Mesenchymal stem cell (in vitro differentiated cells and primary cell): ENCODE measurements at regions not wholly inside any gene's neighbourhood (a gene's known extent, or its start where the extent isn't known, plus 50 kb on each side); places are given as distances from the start of the nearest gene placed in this dataset.
"Not testable (repeated sequence)": the region's sequence is repeated elsewhere in the genome, so short reads cannot be mapped to it uniquely, and the experiment has no call there.

Source experiments
- DNase-seq: peaks from one replicate; pipeline ENCODE4 v3.0.0-alpha.2; 2013
- H2AFZ ChIP-seq: one replicate; pipeline ENCODE4 v1.6.1; 2013; ENCODE audit warnings: low read depth, mild to moderate bottlenecking, control low read depth, inconsistent platforms, low read length, moderate library complexity
- H2AK5ac ChIP-seq: 2 replicates; pipeline ENCODE4 v1.6.1; 2013; ENCODE audit warnings: low read length, moderate library complexity, mild to moderate bottlenecking, inconsistent platforms; ENCODE audit not compliant: severe bottlenecking
- H2BK120ac ChIP-seq: one replicate; pipeline ENCODE4 v1.6.1; 2013; ENCODE audit warnings: low read depth, mild to moderate bottlenecking, inconsistent platforms, low read length, moderate library complexity
- H2BK12ac ChIP-seq, 2 experiments: one replicate each; pipeline ENCODE4 v1.6.1; 2013; ENCODE audit warnings: inconsistent platforms in 2 of 2, low read length in 2 of 2, mild to moderate bottlenecking in 2 of 2, moderate library complexity in 2 of 2, control low read depth in 1 of 2
- H2BK15ac ChIP-seq: one replicate; pipeline ENCODE4 v1.6.1; 2013; ENCODE audit warnings: mild to moderate bottlenecking, low read depth, inconsistent platforms; ENCODE audit not compliant: poor library complexity, severe bottlenecking
- H2BK5ac ChIP-seq: 2 replicates; pipeline ENCODE4 v1.6.1; 2013; ENCODE audit warnings: low read depth, mild to moderate bottlenecking, low read length, control low read depth, inconsistent platforms; ENCODE audit not compliant: poor library complexity, severe bottlenecking
- H3K14ac ChIP-seq, 2 experiments: one replicate each; pipeline ENCODE4 v1.6.1; 2013; ENCODE audit warnings: inconsistent platforms in 2 of 2, low read length in 2 of 2, control low read depth in 1 of 2, mild to moderate bottlenecking in 1 of 2, moderate library complexity in 1 of 2
- H3K18ac ChIP-seq, 2 experiments: one replicate each; pipeline ENCODE4 v1.6.1; 2013; ENCODE audit warnings: inconsistent platforms in 2 of 2, low read length in 2 of 2, control low read depth in 1 of 2, low read depth in 1 of 2, mild to moderate bottlenecking in 1 of 2
- H3K23ac ChIP-seq, 2 experiments: one replicate each; pipeline ENCODE4 v1.6.1; 2013; ENCODE audit warnings: inconsistent platforms in 2 of 2, low read length in 2 of 2, mild to moderate bottlenecking in 2 of 2, moderate library complexity in 2 of 2, control low read depth in 1 of 2
- H3K27ac ChIP-seq: 2 replicates; pipeline ENCODE4 v1.5.1; 2013; ENCODE audit warnings: mild to moderate bottlenecking, moderate library complexity, low read length, control low read depth, inconsistent platforms; ENCODE audit not compliant: poor library complexity, severe bottlenecking
- H3K27me3 ChIP-seq, 2 experiments: 2 replicates each; pipeline versions ENCODE4 v1.6.1 to v1.7.0; 2013; ENCODE audit warnings: low read length in 2 of 2, mild to moderate bottlenecking in 2 of 2, moderate library complexity in 2 of 2, control low read depth in 1 of 2, inconsistent platforms in 1 of 2; ENCODE audit not compliant: control insufficient read depth in 1 of 2, insufficient read depth in 1 of 2
- H3K36me3 ChIP-seq, 2 experiments: 2 replicates each; pipeline versions ENCODE4 v1.6.1 to v1.7.0; 2013; ENCODE audit warnings: low read length in 2 of 2, control low read depth in 1 of 2, inconsistent platforms in 1 of 2, low read depth in 1 of 2, mild to moderate bottlenecking in 1 of 2; ENCODE audit not compliant: insufficient read depth in 2 of 2, control insufficient read depth in 1 of 2
- H3K4ac ChIP-seq, 2 experiments: one replicate each; pipeline ENCODE4 v1.6.1; 2013; ENCODE audit warnings: inconsistent platforms in 2 of 2, low read length in 2 of 2, mild to moderate bottlenecking in 2 of 2, moderate library complexity in 2 of 2, control low read depth in 1 of 2, low read depth in 1 of 2
- H3K4me1 ChIP-seq: 2 replicates; pipeline ENCODE4 v1.6.1; 2013; ENCODE audit warnings: low read depth, low read length, control low read depth; ENCODE audit not compliant: control insufficient read depth, insufficient read depth
- H3K4me2 ChIP-seq: 2 replicates; pipeline ENCODE4 v1.6.1; 2013; ENCODE audit warnings: low read length, mild to moderate bottlenecking, inconsistent platforms; ENCODE audit not compliant: poor library complexity, severe bottlenecking
- H3K4me3 ChIP-seq, 2 experiments: 2 replicates each; pipeline versions ENCODE4 v1.5.1 to v1.7.0; 2013; ENCODE audit warnings: low read length in 2 of 2, mild to moderate bottlenecking in 2 of 2, control low read depth in 1 of 2, low read depth in 1 of 2; ENCODE audit not compliant: insufficient read depth in 1 of 2
- H3K79me1 ChIP-seq: replicated peaks from 2 replicates; pipeline ENCODE4 v1.6.1; 2013; ENCODE audit warnings: mild to moderate bottlenecking, control low read depth, low read length, inconsistent platforms; ENCODE audit not compliant: poor library complexity, severe bottlenecking
- H3K9ac ChIP-seq: 2 replicates; pipeline ENCODE4 v1.7.0; 2013; ENCODE audit warnings: mild to moderate bottlenecking, low read length, moderate library complexity
- H3K9me3 ChIP-seq: 2 replicates; pipeline ENCODE4 v1.7.0; 2013; ENCODE audit warnings: mild to moderate bottlenecking, low read length; ENCODE audit not compliant: control insufficient read depth
- H4K8ac ChIP-seq: one replicate; pipeline ENCODE4 v1.6.1; 2013; ENCODE audit warnings: inconsistent platforms, mild to moderate bottlenecking, low read length, moderate library complexity
- H4K91ac ChIP-seq: one replicate; pipeline ENCODE4 v1.6.1; 2013; ENCODE audit warnings: mild to moderate bottlenecking, low read length, inconsistent platforms
- WGBS: methylation state at CpG from one replicate; pipeline ENCODE4 v1.1.7; 2013; ENCODE audit warnings: mixed read lengths; 5-methylcytosine and 5-hydroxymethylcytosine counted together

DNA sequence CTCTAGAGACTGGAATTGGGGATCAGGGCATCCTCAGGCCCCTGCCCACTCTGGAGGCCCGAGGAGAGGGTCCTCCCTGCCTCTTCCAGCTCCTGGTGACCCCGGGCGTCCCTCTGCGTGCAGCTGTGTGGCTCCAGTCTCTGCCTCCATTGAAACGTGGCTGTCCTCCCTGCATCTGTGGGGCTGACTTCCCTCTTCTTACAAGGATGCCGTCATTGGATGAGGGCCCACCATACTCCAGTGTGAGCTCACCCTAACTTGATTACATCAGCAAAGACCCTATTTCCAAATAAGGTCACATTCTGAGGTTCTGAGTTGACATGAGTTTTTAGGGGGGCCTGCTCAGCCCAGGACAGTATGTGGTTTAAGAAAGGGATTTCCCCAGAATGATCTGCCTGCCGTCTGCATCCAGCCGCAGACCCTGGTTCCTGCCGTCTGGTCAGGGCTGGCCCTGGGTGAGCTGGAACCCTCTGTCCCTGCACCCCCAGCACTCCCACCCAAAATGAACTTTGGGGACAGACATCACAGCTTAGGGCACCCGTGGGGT is 4437.7 kb upstream of the TPTE start:
- H3K27me3 ChIP-seq, H3K14ac ChIP-seq, H3K18ac ChIP-seq, H3K9ac ChIP-seq, H3K4ac ChIP-seq, H3K23ac ChIP-seq, H4K8ac ChIP-seq, H2BK15ac ChIP-seq, H2BK120ac ChIP-seq, H3K4me3 ChIP-seq, H2AK5ac ChIP-seq, DNase-seq, H3K27ac ChIP-seq, H2BK5ac ChIP-seq, H2AFZ ChIP-seq, H3K79me1 ChIP-seq, H3K36me3 ChIP-seq, H3K4me1 ChIP-seq, H2BK12ac ChIP-seq, H3K4me2 ChIP-seq, H3K9me3 ChIP-seq, H4K91ac ChIP-seq: not testable (repeated sequence)
- WGBS = no CpG with 5 or more reads among the region's 10 CpGs

DNA sequence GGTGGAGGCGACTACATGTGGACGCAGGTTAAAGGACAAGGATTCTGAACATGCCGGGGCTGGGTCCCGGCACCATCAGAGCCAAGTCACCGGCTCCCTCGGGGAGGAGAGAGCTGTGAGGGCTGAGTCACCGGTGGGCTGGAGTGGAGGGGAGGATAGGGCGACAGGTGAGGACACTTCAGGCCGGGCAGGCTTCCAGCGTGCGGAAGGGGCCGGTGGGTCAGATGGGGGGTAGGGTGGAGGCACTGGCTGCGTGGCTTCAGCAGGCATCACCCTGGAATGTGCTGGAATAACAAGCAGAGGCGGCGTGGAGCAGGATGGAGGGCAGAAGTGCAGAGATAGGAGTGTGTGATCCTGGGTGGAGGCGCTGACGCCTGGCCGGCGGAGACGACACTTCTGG is 4435.3 kb upstream of the TPTE start:
- H3K4me2 ChIP-seq, H3K4me1 ChIP-seq, H2BK15ac ChIP-seq, H2BK5ac ChIP-seq, H4K91ac ChIP-seq, H2BK12ac ChIP-seq, H3K18ac ChIP-seq, H3K14ac ChIP-seq, H2AFZ ChIP-seq, H2AK5ac ChIP-seq, H2BK120ac ChIP-seq, DNase-seq, H3K36me3 ChIP-seq, H3K4me3 ChIP-seq, H3K27ac ChIP-seq, H3K4ac ChIP-seq, H3K27me3 ChIP-seq, H3K9ac ChIP-seq, H3K23ac ChIP-seq, H4K8ac ChIP-seq, H3K9me3 ChIP-seq, H3K79me1 ChIP-seq: not testable (repeated sequence)
- WGBS = no CpG with 5 or more reads among the region's 20 CpGs

DNA sequence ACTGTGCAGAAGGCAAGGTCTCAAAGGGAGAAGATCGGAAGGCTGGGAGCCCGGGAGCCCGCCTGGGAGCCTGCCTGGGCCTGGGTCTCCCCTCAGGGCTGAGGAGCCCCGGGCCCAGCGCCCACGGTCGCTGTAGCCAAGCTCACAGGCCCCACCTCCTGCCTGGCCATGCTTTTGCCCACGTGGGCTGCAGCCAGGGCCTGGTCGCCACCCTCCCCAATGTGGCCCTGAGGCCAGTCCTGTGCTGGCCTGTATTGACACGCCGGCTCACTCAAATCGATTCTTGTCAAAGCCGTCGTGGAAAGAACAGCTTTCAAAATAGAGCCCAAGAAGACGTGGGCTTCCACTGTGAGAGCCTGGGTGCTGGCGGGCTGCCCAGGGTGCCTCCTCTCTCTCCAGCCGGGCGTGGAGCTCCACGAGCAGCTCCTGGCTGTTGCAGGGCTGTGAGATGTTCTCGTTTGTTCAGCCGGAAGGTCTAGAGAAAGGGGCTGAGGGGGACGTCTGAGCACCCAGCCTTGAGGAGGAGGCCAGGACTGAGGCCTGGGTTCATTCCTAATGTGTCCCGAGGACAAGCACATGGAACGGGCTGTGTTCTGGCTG is 4433.7 kb upstream of the TPTE start:
- H4K8ac ChIP-seq, DNase-seq, H2BK12ac ChIP-seq, H3K4me3 ChIP-seq, H3K4me2 ChIP-seq, H3K9me3 ChIP-seq, H3K79me1 ChIP-seq, H4K91ac ChIP-seq, H3K27ac ChIP-seq, H3K9ac ChIP-seq, H2BK5ac ChIP-seq, H2BK120ac ChIP-seq, H2AK5ac ChIP-seq, H2AFZ ChIP-seq, H2BK15ac ChIP-seq, H3K23ac ChIP-seq, H3K4ac ChIP-seq, H3K36me3 ChIP-seq, H3K18ac ChIP-seq, H3K14ac ChIP-seq, H3K27me3 ChIP-seq, H3K4me1 ChIP-seq: not testable (repeated sequence)
- WGBS = no CpG with 5 or more reads among the region's 24 CpGs

DNA sequence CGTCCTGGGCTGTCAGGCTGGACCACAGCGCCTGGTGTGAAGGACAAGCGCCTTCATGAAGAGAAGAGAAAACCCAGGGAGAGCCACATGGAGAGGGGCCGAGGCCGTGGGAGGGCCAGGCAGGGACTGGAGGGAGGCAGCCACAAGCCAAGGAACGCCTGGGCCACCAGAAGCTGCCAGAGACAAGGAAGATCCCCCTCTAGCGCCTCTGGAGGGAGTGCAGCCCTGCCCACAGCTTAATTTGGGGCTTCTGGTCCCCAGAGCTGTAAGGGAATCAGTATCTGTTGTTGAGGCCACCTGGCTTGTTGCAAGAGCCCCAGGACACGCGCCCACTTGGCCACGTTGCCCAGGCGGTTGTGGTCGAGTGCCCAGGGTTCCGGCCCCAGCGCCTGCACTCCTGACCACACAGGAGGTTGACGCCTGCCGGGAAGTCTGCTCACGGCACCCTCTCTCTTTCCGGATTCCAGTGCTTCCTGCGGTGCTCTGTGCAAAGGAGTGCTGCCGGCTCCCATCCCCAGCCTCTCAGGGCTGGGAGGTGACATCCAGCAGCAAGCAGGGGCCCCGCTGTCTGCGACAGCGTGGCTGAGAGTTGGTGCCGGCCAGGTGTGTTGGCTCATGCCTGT is 4431.0 kb upstream of the TPTE start:
- not testable (repeated sequence) for H2AFZ ChIP-seq, H3K27ac ChIP-seq, H2BK120ac ChIP-seq, H3K4me1 ChIP-seq, H3K18ac ChIP-seq, H3K9ac ChIP-seq, DNase-seq, H3K4me2 ChIP-seq, H3K9me3 ChIP-seq, H3K79me1 ChIP-seq, H2BK5ac ChIP-seq, H3K23ac ChIP-seq, H3K36me3 ChIP-seq, H3K14ac ChIP-seq, H3K27me3 ChIP-seq, H3K4me3 ChIP-seq, H2BK12ac ChIP-seq, H4K8ac ChIP-seq, H3K4ac ChIP-seq, H4K91ac ChIP-seq, H2AK5ac ChIP-seq, H2BK15ac ChIP-seq
- WGBS = no CpG with 5 or more reads among the region's 24 CpGs
